ENCODE measurements at regions not wholly inside any gene's neighbourhood (a gene's known extent, or its start where the extent isn't known, plus 50 kb on each side); places are given as distances from the start of the nearest gene placed in this dataset.

DNA sequence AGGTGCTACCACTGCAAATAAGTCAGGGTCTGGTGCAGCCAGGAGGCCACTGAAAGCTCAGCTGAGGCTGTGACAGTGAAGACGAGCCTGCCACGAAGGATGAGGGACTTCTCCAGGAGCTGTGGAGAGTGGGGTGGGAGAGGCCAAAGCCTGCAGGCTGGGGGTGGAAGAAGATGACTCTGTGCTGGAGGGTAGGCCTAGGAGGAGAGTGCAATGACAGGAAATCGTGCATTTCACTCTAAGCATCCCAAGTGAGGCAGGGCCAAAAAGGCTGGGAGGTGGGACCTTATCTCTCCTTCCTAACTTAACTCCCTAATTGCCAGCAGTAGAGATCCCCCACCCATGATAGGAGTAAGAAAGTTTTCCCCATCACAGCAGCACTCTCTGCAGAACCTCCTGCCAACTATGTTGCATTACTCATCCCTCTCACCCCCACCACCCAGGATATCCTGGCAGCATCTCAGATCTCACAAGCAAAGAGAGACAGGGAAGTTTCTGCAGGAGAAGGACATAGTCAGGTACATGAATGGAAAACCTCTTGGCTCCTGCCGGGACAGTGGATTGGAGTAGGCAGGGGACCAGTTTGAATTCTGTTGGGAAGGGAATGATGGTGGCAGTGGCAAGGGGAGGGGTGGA lies 466.2 kb downstream of the CDH26 start:
- Histone ChIP-seq H3K14ac (replicated peaks; ENCODE audit: low read depth, low read length) (no peak overlapping the region), H4K5ac (ENCODE audit: low read depth, low read length) (no peak overlapping the region), H3K27me3 (ENCODE audit: control insufficient read depth, insufficient read depth, low read length) (no peaks in the 10 kb centered on the region), H3K4ac (ENCODE audit: low read depth, low read length) (no peak overlapping the region), H3K9ac (ENCODE audit: low read depth, low read length) (no peak overlapping the region), H2BK20ac (ENCODE audit: low read depth, low read length) (no peak overlapping the region), H3K36me3 (ENCODE audit: control insufficient read depth, insufficient read depth, low read length) (no peaks in the 10 kb centered on the region), H3K56ac (ENCODE audit: extremely low read depth, insufficient read depth, low read length) (no peak overlapping the region), H3K27ac (ENCODE audit: insufficient read depth, low read length) (no peak overlapping the region), H2AK5ac (ENCODE audit: low read depth, low read length) (no peak overlapping the region), H2AFZ (replicated peaks; ENCODE audit: low read length, poor library complexity) (no peak overlapping the region), H3K23ac (ENCODE audit: low read depth, low read length) (no peak overlapping the region), H2BK120ac (ENCODE audit: low read depth, low read length) (no peak overlapping the region), H3K4me3 (ENCODE audit: insufficient read depth, low read depth, low read length) (no peak overlapping the region), H3K4me1 (ENCODE audit: control insufficient read depth, insufficient read depth, low read length) (no peaks in the 10 kb centered on the region), H4K20me1 (ENCODE audit: insufficient read depth, low read length) (no peaks in the 10 kb centered on the region), H3K79me1 (ENCODE audit: low read depth in 1 of 2, low read length in 2 of 2) (no peaks in the 10 kb centered on the region), H4K91ac (ENCODE audit: insufficient read depth, low read depth, low read length) (no peak overlapping the region), H3K18ac (ENCODE audit: low read depth, low read length) (no peak overlapping the region), H2AK9ac (replicated peaks; ENCODE audit: low read depth, low read length, poor library complexity) (no peak overlapping the region), H2BK15ac (ENCODE audit: low read depth, low read length) (no peak overlapping the region), H3K9me3 (ENCODE audit: control insufficient read depth, insufficient read depth, low read length) (peaks cover 20% of the 10 kb centered on the region), H2BK5ac (ENCODE audit: low read depth, low read length, poor library complexity, severe bottlenecking) (no peak overlapping the region), H4K8ac (ENCODE audit: low read depth in 2 of 2, low read length in 2 of 2) (no peak overlapping the region), H3K4me2 (ENCODE audit: low read depth, low read length) (no peak overlapping the region), H3K9me1 (ENCODE audit: insufficient read depth, low read length) (no peaks in the 10 kb centered on the region)
- ChIA-PET CTCF (no interaction called here), POLR2A (ENCODE audit: unreplicated experiment) (interaction anchor here (0.7 kb wide), 1 partner anchor 14 kb away, joined by 12 read pairs; no protein-coding TSS in a partner anchor)
- intact Hi-C loops (cut with micrococcal nuclease) = no loop called here
- dilution Hi-C loops (cut with HindIII; ENCODE audit: low sequenced_read_pairs, unreplicated experiment) = no loop called here
- 67% methylated on average over 1 of the region's 4 CpGs; no CpG with 5 or more reads in 1 of the 2 experiments for WGBS, 2 experiments (ENCODE audit: extremely low coverage in 2 of 2, insufficient read length in 1 of 2)
- no peak for TF ChIP-seq NFE2L2 (IDR thresholded peaks at IDR 0.05; ENCODE audit: low read depth, low read length)
- no peak for TF ChIP-seq MXI1 (IDR thresholded peaks at IDR 0.05; ENCODE audit: borderline replicate concordance, low read depth, low read length)
- no peak for TF ChIP-seq RCOR1 (IDR thresholded peaks at IDR 0.05; ENCODE audit: insufficient replicate concordance, low read length)
- no peak for TF ChIP-seq POLR2A (IDR thresholded peaks at IDR 0.05; ENCODE audit: low read depth, low read length)
- no peak for TF ChIP-seq MAZ (IDR thresholded peaks at IDR 0.05; ENCODE audit: borderline replicate concordance, low read depth, low read length)
- no peak for TF ChIP-seq FOS (IDR thresholded peaks at IDR 0.05; ENCODE audit: low read depth, low read length)
- TF ChIP-seq SMC3 (IDR thresholded peaks at IDR 0.05; ENCODE audit: low read depth, low read length) = no peak
- no TSS peak for BruUV-seq (replicated peaks)
- no peak for ATAC-seq (ENCODE audit: low read depth)
- DNase-seq = peak; percentile 3
- in situ Hi-C loops (cut with MboI; ENCODE audit: low sequenced_read_pairs) = no loop called here
